ENCODE measurements at regions not wholly inside any gene's neighbourhood (a gene's known extent, or its start where the extent isn't known, plus 50 kb on each side); places are given as distances from the start of the nearest gene placed in this dataset.

GRCh38 chr13:62309904-62310303 lies 894.3 kb upstream of the PCDH20 start (continued):
- TF ChIP-seq, protein P1, sequence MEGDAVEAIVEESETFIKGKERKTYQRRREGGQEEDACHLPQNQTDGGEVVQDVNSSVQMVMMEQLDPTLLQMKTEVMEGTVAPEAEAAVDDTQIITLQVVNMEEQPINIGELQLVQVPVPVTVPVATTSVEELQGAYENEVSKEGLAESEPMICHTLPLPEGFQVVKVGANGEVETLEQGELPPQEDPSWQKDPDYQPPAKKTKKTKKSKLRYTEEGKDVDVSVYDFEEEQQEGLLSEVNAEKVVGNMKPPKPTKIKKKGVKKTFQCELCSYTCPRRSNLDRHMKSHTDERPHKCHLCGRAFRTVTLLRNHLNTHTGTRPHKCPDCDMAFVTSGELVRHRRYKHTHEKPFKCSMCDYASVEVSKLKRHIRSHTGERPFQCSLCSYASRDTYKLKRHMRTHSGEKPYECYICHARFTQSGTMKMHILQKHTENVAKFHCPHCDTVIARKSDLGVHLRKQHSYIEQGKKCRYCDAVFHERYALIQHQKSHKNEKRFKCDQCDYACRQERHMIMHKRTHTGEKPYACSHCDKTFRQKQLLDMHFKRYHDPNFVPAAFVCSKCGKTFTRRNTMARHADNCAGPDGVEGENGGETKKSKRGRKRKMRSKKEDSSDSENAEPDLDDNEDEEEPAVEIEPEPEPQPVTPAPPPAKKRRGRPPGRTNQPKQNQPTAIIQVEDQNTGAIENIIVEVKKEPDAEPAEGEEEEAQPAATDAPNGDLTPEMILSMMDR (conservative IDR thresholded peaks at IDR 0.05; ENCODE audit: low read depth in 2 of 2), result 0 out of 4 replicates have a peak, but pooled peaks of 1 of the 2 experiments have one; percentile 5
- no peak for TF ChIP-seq EZH2phosphoT487 (IDR thresholded peaks at IDR 0.05; ENCODE audit: unreplicated experiment)
- no peak for TF ChIP-seq EZH2 (IDR thresholded peaks at IDR 0.05; ENCODE audit: low read depth, unreplicated experiment)
- no peak for TF ChIP-seq CREB1 (CRISPR knock-in tag; IDR thresholded peaks at IDR 0.05; ENCODE audit: low read depth)
- no peak for TF ChIP-seq ZNF331 (CRISPR knock-in tag; IDR thresholded peaks at IDR 0.05; ENCODE audit: low read depth)
- no peak for TF ChIP-seq POLR2AphosphoS5 (IDR thresholded peaks at IDR 0.05; ENCODE audit: low read depth)

DNA sequence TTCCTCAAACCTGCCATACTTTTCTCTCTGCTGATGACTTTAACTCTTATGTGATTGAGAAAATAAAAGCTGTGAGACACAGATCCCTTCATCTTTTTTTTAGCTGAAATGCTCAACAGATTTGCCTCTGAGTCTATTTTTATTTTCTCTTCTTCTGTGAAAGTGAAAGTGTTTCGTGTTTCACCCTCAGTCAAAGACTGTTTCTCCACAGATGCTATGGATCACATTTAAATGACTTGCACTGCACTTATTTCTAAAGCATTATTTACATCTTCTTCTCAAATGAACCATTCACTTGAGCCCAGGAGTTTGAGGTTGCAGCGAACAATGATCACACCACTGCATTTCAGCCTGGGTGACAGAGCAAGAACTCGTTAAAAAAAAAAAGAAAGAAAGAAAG lies 890.1 kb upstream of the PCDH20 start:
- peaks cover 7% of the 10 kb centered on the region for H3K4me1 Mint-ChIP-seq
- H4K20me1 ChIP-seq (replicated peaks; ENCODE audit: insufficient read depth), result no peaks in the 10 kb centered on the region
- H3K4me3 ChIP-seq, result no peak overlapping the region
- no peaks in the 10 kb centered on the region for H3K36me3 ChIP-seq (ENCODE audit: insufficient read depth)
- 0 out of 2 replicates have a peak, but pooled peaks cover 3% of the 10 kb centered on the region for H3K4me1 ChIP-seq (ENCODE audit: insufficient read depth)
- no peaks in the 10 kb centered on the region for H3K27me3 Mint-ChIP-seq (ENCODE audit: insufficient read depth, low read depth, poor library complexity)
- no peak overlapping the region for H3K4me3 Mint-ChIP-seq
- H3K27ac Mint-ChIP-seq, result no peak overlapping the region
- H2AFZ ChIP-seq, result no peak overlapping the region
- no peak overlapping the region for H3K4me2 ChIP-seq
- H3K9me2 ChIP-seq (ENCODE audit: insufficient read depth), result peaks cover 4% of the 10 kb centered on the region; the same call in 1 of the 2 replicates
- no peak for DNase-seq (ENCODE audit: low spot score)
- H3K27ac ChIP-seq (ENCODE audit: low read depth), result no peak overlapping the region
- no peaks in the 10 kb centered on the region for H3F3A ChIP-seq (replicated peaks; ENCODE audit: low read depth)
- no peak for ATAC-seq
- no peaks in the 10 kb centered on the region for H3K79me2 ChIP-seq (replicated peaks; ENCODE audit: insufficient read depth)
- H3K36me3 Mint-ChIP-seq (ENCODE audit: low read depth), result no peaks in the 10 kb centered on the region
- H3K9me3 Mint-ChIP-seq, result no peaks in the 10 kb centered on the region
- no peaks in the 10 kb centered on the region for H3K27me3 ChIP-seq (ENCODE audit: insufficient read depth)
- TF ChIP-seq ZNF331 (CRISPR knock-in tag; IDR thresholded peaks at IDR 0.05; ENCODE audit: low read depth) (no peak), ETS1 (IDR thresholded peaks at IDR 0.05) (no peak), ZNF114 (CRISPR knock-in tag; IDR thresholded peaks at IDR 0.05) (no peak), EZH2 (IDR thresholded peaks at IDR 0.05; ENCODE audit: low read depth, unreplicated experiment) (no peak), EZH2phosphoT487 (IDR thresholded peaks at IDR 0.05; ENCODE audit: unreplicated experiment) (no peak), STAT1 (IDR thresholded peaks at IDR 0.05; ENCODE audit: unreplicated experiment) (no peak), REST (IDR thresholded peaks at IDR 0.05; ENCODE audit: unreplicated experiment) (no peak), JUNB (IDR thresholded peaks at IDR 0.05; ENCODE audit: unreplicated experiment) (no peak), NANOG (IDR thresholded peaks at IDR 0.05; ENCODE audit: borderline replicate concordance) (no peak), CREB1 (CRISPR knock-in tag; IDR thresholded peaks at IDR 0.05; ENCODE audit: low read depth) (no peak)
- TF ChIP-seq, protein P2, sequence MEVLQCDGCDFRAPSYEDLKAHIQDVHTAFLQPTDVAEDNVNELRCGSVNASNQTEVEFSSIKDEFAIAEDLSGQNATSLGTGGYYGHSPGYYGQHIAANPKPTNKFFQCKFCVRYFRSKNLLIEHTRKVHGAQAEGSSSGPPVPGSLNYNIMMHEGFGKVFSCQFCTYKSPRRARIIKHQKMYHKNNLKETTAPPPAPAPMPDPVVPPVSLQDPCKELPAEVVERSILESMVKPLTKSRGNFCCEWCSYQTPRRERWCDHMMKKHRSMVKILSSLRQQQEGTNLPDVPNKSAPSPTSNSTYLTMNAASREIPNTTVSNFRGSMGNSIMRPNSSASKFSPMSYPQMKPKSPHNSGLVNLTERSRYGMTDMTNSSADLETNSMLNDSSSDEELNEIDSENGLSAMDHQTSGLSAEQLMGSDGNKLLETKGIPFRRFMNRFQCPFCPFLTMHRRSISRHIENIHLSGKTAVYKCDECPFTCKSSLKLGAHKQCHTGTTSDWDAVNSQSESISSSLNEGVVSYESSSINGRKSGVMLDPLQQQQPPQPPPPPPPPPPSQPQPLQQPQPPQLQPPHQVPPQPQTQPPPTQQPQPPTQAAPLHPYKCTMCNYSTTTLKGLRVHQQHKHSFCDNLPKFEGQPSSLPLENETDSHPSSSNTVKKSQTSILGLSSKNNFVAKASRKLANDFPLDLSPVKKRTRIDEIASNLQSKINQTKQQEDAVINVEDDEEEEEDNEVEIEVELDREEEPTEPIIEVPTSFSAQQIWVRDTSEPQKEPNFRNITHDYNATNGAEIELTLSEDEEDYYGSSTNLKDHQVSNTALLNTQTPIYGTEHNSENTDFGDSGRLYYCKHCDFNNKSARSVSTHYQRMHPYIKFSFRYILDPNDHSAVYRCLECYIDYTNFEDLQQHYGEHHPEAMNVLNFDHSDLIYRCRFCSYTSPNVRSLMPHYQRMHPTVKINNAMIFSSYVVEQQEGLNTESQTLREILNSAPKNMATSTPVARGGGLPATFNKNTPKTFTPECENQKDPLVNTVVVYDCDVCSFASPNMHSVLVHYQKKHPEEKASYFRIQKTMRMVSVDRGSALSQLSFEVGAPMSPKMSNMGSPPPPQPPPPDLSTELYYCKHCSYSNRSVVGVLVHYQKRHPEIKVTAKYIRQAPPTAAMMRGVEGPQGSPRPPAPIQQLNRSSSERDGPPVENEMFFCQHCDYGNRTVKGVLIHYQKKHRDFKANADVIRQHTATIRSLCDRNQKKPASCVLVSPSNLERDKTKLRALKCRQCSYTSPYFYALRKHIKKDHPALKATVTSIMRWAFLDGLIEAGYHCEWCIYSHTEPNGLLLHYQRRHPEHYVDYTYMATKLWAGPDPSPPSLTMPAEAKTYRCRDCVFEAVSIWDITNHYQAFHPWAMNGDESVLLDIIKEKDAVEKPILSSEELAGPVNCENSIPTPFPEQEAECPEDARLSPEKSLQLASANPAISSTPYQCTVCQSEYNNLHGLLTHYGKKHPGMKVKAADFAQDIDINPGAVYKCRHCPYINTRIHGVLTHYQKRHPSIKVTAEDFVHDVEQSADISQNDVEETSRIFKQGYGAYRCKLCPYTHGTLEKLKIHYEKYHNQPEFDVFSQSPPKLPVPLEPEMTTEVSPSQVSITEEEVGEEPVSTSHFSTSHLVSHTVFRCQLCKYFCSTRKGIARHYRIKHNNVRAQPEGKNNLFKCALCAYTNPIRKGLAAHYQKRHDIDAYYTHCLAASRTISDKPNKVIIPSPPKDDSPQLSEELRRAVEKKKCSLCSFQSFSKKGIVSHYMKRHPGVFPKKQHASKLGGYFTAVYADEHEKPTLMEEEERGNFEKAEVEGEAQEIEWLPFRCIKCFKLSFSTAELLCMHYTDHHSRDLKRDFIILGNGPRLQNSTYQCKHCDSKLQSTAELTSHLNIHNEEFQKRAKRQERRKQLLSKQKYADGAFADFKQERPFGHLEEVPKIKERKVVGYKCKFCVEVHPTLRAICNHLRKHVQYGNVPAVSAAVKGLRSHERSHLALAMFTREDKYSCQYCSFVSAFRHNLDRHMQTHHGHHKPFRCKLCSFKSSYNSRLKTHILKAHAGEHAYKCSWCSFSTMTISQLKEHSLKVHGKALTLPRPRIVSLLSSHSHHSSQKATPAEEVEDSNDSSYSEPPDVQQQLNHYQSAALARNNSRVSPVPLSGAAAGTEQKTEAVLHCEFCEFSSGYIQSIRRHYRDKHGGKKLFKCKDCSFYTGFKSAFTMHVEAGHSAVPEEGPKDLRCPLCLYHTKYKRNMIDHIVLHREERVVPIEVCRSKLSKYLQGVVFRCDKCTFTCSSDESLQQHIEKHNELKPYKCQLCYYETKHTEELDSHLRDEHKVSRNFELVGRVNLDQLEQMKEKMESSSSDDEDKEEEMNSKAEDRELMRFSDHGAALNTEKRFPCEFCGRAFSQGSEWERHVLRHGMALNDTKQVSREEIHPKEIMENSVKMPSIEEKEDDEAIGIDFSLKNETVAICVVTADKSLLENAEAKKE (CRISPR knock-in tag; IDR thresholded peaks at IDR 0.05), result no peak

Measured in GM23338 (cell line).